ENCODE measurements at regions not wholly inside any gene's neighbourhood (a gene's known extent, or its start where the extent isn't known, plus 50 kb on each side); places are given as distances from the start of the nearest gene placed in this dataset.

- no peak for TF ChIP-seq CTCF (IDR thresholded peaks at IDR 0.05; ENCODE audit: low read length)
- TF ChIP-seq EZH2 (optimal IDR thresholded peaks at IDR 0.05; ENCODE audit: low read depth, low read length): no peak
Observed at GRCh38 chr15:62539236-62539635, 374.2 kb upstream of the C2CD4B start.

All from MM.1S (cell line).